Neural progenitor cell (in vitro differentiated cells): ENCODE measurements at regions not wholly inside any gene's neighbourhood (a gene's known extent, or its start where the extent isn't known, plus 50 kb on each side); places are given as distances from the start of the nearest gene placed in this dataset.
"Not testable (repeated sequence)": the region's sequence is repeated elsewhere in the genome, so short reads cannot be mapped to it uniquely, and the experiment has no call there.

Source experiments
- EZH2 ChIP-seq: fragments of 200-600 bp; sonication (generic); IDR thresholded peaks from 2 replicates; pipeline ENCODE4 v1.6.1; 2017; ENCODE audit warnings: antibody characterized with exemption, mild to moderate bottlenecking, moderate library complexity
- EZH2phosphoT487 ChIP-seq: fragments of 200-600 bp; sonication (generic); IDR thresholded peaks from 2 replicates; pipeline ENCODE4 v1.6.1; 2017; ENCODE audit warnings: antibody characterized with exemption
- TF ChIP-seq, protein P1 (sequence below): fragments of 200-600 bp; sonication (generic); IDR thresholded peaks from 2 replicates; pipeline ENCODE4 v1.5.1; 2017; ENCODE audit warnings: antibody characterized with exemption, mild to moderate bottlenecking

DNA sequence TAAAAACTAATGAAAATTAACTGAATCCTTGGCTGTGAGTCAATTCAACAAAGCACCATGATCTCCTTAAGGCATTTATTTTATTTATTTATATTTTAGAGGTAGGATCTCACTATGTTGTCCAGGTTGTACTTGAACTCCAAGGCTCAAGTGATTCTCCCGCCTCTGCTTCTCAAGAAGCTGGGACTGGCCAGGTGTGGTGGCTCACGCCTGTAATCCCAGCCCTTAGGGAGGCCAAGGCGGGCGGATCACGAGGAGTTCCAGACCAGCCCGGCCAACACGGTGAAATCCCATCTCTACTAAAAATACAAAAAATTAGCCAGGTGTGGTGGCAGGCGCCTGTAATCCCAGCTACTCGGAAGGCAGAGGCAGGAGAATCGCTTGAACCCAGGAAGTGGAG lies 52.1 kb upstream of the MAP4 start:
- TF ChIP-seq, protein P1, sequence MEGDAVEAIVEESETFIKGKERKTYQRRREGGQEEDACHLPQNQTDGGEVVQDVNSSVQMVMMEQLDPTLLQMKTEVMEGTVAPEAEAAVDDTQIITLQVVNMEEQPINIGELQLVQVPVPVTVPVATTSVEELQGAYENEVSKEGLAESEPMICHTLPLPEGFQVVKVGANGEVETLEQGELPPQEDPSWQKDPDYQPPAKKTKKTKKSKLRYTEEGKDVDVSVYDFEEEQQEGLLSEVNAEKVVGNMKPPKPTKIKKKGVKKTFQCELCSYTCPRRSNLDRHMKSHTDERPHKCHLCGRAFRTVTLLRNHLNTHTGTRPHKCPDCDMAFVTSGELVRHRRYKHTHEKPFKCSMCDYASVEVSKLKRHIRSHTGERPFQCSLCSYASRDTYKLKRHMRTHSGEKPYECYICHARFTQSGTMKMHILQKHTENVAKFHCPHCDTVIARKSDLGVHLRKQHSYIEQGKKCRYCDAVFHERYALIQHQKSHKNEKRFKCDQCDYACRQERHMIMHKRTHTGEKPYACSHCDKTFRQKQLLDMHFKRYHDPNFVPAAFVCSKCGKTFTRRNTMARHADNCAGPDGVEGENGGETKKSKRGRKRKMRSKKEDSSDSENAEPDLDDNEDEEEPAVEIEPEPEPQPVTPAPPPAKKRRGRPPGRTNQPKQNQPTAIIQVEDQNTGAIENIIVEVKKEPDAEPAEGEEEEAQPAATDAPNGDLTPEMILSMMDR = not testable (repeated sequence)
- TF ChIP-seq EZH2, EZH2phosphoT487: not testable (repeated sequence)
